OCI-LY7 (cell line): ENCODE measurements at regions not wholly inside any gene's neighbourhood (a gene's known extent, or its start where the extent isn't known, plus 50 kb on each side); places are given as distances from the start of the nearest gene placed in this dataset.
A peak's percentile ranks its signal among the peaks of the same experiment; 100 is the strongest.

Source experiments
- BruUV-seq: library from RNA; stranded (reverse); fragments of 400-500 nt; replicated peaks from 2 replicates; lab custom pipeline; 2021; lab: Mats Ljungman, UMichigan
- CTCF ChIA-PET: fragments of 300-600 bp; sonication (Branson Sonifier 250); formaldehyde crosslinking; loops from one replicate; lab custom pipeline; 2022; ENCODE audit warnings: antibody characterized with exemption; ENCODE audit not compliant: unreplicated experiment; lab: Charles Lee
- POLR2A ChIA-PET: fragments of 300-600 bp; sonication (Branson Sonifier 250); formaldehyde crosslinking; loops from one replicate; lab custom pipeline; 2022; ENCODE audit warnings: antibody characterized with exemption; lab: Charles Lee
- DNase-seq: peaks from one replicate; pipeline ENCODE4 v3.0.0-alpha.2; 2015; ENCODE audit warnings: low spot score
- H2AFZ ChIP-seq: fragments of 200-600 bp; sonication (generic), shearing (Covaris generic); 2 replicates; pipeline ENCODE4 v1.6.1; 2014; ENCODE audit warnings: mild to moderate bottlenecking, antibody characterized with exemption, low read length, moderate library complexity
- H3K27ac ChIP-seq: fragments of 200-600 bp; sonication (generic); 2 replicates; pipeline ENCODE4 v1.5.1; 2014; ENCODE audit warnings: mixed run types, low read depth, mild to moderate bottlenecking, moderate library complexity, low read length, inconsistent platforms; ENCODE audit not compliant: poor library complexity, severe bottlenecking
- H3K36me3 ChIP-seq: fragments of 200-600 bp; sonication (generic); 2 replicates; pipeline ENCODE4 v1.6.1; 2014; ENCODE audit warnings: mild to moderate bottlenecking, antibody characterized with exemption, low read length, moderate library complexity, mixed read lengths; ENCODE audit not compliant: insufficient read depth
- H3K4me1 ChIP-seq: fragments of 200-600 bp; sonication (generic); 2 replicates; pipeline ENCODE4 v1.5.1; 2014; ENCODE audit warnings: mild to moderate bottlenecking, low read length; ENCODE audit not compliant: insufficient read depth, poor library complexity, severe bottlenecking
- H3K4me2 ChIP-seq: fragments of 200-600 bp; sonication (generic); 2 replicates; pipeline ENCODE4 v1.6.1; 2014; ENCODE audit warnings: mild to moderate bottlenecking, low read length
- H3K4me3 ChIP-seq: fragments of 200-600 bp; sonication (generic); 2 replicates; pipeline ENCODE4 v1.5.1; 2014; ENCODE audit warnings: mild to moderate bottlenecking, low read depth, low read length; ENCODE audit not compliant: poor library complexity, severe bottlenecking
- H3K79me2 ChIP-seq: fragments of 200-600 bp; sonication (generic); 2 replicates; pipeline ENCODE4 v1.6.1; 2016; ENCODE audit warnings: low read depth, mild to moderate bottlenecking, low read length, moderate library complexity, mixed read lengths; ENCODE audit not compliant: insufficient read depth
- H3K9me2 ChIP-seq: fragments of 200-600 bp; sonication (generic); 2 replicates; pipeline ENCODE4 v1.6.1; 2016; ENCODE audit warnings: mild to moderate bottlenecking, low read length, mixed read lengths; ENCODE audit not compliant: insufficient read depth
- H3K9me3 ChIP-seq: fragments of 200-600 bp; sonication (generic); 2 replicates; pipeline ENCODE4 v1.6.1; 2014; ENCODE audit warnings: mild to moderate bottlenecking, mixed run types, low read length, mixed read lengths
- H4K20me1 ChIP-seq: fragments of 200-600 bp; sonication (generic); 2 replicates; pipeline ENCODE4 v1.6.1; 2014; ENCODE audit warnings: mild to moderate bottlenecking, antibody characterized with exemption, low read length, moderate library complexity, mixed read lengths; ENCODE audit not compliant: insufficient read depth
- EZH2phosphoT487 ChIP-seq: fragments of 200-600 bp; sonication (generic); IDR thresholded peaks from 2 replicates; pipeline ENCODE4 v1.6.1; 2018; ENCODE audit warnings: low read depth, borderline replicate concordance, mild to moderate bottlenecking, mixed run types, antibody characterized with exemption, low read length, moderate library complexity, mixed read lengths
- intact Hi-C: fragments of 100-400 bp; cut with micrococcal nuclease; formaldehyde crosslinking; loops from one replicate; pipeline ENCODE4 v1.10.0; 2022; ENCODE audit not compliant: unreplicated experiment
- TF ChIP-seq, protein P1 (sequence below): fragments of 200-600 bp; sonication (generic); conservative IDR thresholded peaks from 2 replicates; pipeline ENCODE4 v1.5.1; 2014; ENCODE audit warnings: mild to moderate bottlenecking, antibody characterized with exemption, low read length, moderate library complexity, mixed read lengths

DNA sequence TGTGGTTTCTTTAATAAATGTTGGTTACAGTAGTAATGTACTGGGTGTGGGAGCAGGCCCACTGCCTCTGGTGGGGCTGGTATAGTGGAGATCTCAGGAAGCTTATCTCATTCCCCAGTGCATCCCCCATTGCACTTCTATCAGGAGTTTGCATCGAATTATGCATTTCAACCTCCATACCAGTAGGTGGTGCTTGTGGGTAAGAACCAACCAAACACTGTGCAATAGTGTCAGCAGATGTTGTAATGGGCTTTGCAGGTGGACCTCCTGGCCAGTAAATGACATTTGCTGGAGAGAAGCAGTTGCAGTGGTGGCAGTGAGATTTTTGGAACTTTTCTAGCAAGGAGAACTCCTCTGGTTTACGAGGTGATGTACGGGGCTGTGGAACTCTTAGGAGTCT is 150.6 kb downstream of the POU3F4 start:
- H3K4me1 ChIP-seq, result no peaks in the 10 kb centered on the region
- no peak overlapping the region for H2AFZ ChIP-seq
- H3K4me2 ChIP-seq, result no peak overlapping the region
- H3K36me3 ChIP-seq, result no peaks in the 10 kb centered on the region
- DNase-seq, result peak; percentile 11
- H3K4me3 ChIP-seq, result no peak overlapping the region
- no peak overlapping the region for H3K27ac ChIP-seq
- no TSS peak for BruUV-seq
- no peaks in the 10 kb centered on the region for H4K20me1 ChIP-seq
- intact Hi-C loops, result no loop called here
- TF ChIP-seq, protein P1, sequence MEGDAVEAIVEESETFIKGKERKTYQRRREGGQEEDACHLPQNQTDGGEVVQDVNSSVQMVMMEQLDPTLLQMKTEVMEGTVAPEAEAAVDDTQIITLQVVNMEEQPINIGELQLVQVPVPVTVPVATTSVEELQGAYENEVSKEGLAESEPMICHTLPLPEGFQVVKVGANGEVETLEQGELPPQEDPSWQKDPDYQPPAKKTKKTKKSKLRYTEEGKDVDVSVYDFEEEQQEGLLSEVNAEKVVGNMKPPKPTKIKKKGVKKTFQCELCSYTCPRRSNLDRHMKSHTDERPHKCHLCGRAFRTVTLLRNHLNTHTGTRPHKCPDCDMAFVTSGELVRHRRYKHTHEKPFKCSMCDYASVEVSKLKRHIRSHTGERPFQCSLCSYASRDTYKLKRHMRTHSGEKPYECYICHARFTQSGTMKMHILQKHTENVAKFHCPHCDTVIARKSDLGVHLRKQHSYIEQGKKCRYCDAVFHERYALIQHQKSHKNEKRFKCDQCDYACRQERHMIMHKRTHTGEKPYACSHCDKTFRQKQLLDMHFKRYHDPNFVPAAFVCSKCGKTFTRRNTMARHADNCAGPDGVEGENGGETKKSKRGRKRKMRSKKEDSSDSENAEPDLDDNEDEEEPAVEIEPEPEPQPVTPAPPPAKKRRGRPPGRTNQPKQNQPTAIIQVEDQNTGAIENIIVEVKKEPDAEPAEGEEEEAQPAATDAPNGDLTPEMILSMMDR, result peak; percentile 67
- TF ChIP-seq EZH2phosphoT487, result no peak
- no peaks in the 10 kb centered on the region for H3K9me3 ChIP-seq
- H3K79me2 ChIP-seq, result no peaks in the 10 kb centered on the region
- ChIA-PET POLR2A (no interaction called here), CTCF (no interaction called here)
- H3K9me2 ChIP-seq, result no peaks in the 10 kb centered on the region
